Activated naive CD4-positive, alpha-beta T cell (primary cell): ENCODE measurements at regions not wholly inside any gene's neighbourhood (a gene's known extent, or its start where the extent isn't known, plus 50 kb on each side); places are given as distances from the start of the nearest gene placed in this dataset.
"Not testable (repeated sequence)": the region's sequence is repeated elsewhere in the genome, so short reads cannot be mapped to it uniquely, and the experiment has no call there.

Source experiments
- DNase-seq, 4 experiments: peaks; one replicate each; lab custom pipeline; 2025; lab: John Stamatoyannopoulos, UW

GRCh38 chr6:28585335-28585734 is 59.7 kb downstream of the GPX5 start:
- no peak for DNase-seq

DNA sequence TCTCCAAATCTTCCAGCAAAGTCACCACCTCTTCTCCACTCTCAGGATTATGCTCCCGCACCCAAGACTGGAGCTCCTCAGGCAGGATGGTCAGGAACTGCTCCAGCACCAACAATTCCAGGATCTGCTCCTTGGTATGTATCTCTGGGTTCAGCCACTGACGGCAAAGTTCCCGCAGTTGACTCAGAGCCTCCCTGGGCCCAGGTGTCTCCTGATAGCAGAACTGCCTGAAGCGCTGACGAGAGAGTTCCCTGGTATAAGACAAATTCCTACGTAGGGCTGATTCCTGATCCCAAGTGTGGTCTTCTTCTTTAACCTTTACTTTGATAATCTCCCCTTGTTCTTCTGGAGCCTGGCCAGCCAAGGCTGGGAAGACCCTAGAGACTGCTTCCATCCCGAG is 60.6 kb downstream of the GPX5 start:
- no peak for DNase-seq

DNA sequence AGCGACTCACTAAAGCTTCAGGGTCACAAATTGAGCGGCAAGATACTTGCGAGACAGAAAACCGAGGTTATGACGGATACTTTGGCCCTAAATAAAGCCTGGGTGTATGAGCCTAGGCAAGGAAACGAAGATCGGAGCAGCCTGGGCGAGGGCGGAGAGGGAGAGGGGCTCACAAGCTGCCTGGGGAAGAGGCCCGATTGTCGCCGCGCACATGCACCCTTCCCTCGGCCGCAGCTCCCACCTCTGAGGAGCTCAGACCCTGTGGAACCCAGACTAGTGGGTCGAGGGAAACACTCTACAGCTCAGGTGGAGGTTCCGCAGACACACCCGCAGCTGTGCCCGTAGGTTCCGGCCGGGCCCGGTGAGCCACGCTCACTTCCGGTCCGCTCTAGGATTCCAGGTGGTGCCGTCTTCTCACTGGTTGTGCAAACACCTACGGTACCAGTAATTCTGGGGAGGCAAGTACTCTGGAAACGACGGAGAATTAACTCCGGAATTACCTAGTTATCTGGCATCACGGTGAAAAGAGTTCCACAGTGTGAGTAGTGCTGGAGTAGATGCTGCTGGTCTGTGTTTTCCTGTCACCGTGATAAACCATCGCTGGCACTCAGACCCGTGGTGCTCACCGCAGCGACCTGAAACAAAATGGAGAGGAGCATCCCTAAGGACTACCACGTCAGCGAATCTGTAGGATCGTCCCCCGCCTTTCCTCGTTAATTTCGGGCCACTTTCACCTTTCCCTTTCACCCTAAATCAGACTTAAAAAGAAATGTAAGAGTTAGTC is 61.5 kb downstream of the GPX5 start:
- peak in 3 of 4 experiments; percentile 17 to 43 (median 37) for DNase-seq

DNA sequence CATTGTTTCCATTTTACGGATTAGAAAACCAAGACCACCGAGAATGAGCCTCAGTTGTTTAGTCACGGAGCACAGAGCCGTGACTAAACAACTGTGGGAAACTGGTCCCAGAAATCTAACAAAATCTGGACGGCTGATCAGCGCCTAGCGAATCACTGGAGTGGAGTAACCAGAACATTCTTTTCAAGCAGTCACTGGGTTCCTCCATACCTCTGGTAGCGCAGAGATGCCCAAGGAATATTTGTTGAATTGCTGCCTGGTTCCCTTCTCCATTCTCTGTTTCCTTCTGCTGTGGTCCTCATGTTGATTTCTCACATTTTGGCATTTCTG is 62.0 kb downstream of the GPX5 start:
- no peak for DNase-seq

- no peak for DNase-seq
Observed at GRCh38 chr6:28588666-28589065, 63.0 kb downstream of the GPX5 start.

- no peak for DNase-seq
Observed at GRCh38 chr6:28589234-28589956, 63.7 kb downstream of the GPX5 start.

DNA sequence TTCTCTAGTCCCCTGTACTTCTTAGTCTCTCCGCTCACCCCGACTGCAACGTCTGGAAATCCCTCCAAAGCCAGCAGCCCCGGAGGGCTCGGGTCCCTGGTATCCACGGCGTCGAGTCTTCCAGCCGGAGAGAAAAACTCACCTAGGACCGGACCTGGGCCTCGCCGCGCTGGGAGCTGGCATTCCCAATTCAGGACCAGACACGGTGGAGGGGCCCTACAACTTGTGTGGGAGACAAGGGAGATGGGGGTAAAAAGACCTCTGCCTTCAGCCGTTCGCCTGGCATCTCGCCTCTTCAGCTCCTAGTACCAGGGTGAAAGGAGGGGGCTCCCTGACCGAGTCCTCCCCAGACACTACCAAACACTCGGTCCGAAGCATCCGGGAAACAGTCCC is 64.3 kb downstream of the GPX5 start:
- DNase-seq = no peak

DNA sequence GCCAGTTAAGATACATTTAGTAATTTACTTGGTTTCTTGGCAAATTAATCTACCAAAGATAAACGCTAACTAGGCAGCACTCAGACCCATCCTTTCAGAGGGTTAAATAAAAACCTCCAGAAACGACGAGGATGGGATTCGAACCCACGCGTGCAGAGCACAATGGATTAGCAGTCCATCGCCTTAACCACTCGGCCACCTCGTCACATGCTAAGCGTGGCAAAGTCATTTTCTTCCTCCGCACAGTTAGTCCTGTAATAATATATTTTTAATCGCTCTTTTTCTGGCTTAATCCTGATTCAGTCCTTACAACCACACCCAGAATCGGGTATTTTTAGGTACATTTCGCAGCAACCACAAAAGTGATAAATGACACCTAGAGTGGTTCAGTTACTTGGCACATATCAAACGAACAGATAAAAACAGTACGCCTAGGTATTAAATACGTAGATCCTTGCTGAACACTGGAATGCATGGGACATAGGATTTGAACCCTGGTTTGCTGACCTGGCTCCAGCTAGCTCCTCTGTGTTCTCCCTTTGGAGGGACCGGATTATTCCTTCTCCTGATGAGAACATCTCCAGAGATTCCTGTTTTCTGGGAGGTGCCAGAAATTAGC is 71.6 kb downstream of the GPX5 start:
- DNase-seq = no peak

GRCh38 chr6:28597924-28598722 is 72.4 kb downstream of the GPX5 start:
- no peak for DNase-seq

DNA sequence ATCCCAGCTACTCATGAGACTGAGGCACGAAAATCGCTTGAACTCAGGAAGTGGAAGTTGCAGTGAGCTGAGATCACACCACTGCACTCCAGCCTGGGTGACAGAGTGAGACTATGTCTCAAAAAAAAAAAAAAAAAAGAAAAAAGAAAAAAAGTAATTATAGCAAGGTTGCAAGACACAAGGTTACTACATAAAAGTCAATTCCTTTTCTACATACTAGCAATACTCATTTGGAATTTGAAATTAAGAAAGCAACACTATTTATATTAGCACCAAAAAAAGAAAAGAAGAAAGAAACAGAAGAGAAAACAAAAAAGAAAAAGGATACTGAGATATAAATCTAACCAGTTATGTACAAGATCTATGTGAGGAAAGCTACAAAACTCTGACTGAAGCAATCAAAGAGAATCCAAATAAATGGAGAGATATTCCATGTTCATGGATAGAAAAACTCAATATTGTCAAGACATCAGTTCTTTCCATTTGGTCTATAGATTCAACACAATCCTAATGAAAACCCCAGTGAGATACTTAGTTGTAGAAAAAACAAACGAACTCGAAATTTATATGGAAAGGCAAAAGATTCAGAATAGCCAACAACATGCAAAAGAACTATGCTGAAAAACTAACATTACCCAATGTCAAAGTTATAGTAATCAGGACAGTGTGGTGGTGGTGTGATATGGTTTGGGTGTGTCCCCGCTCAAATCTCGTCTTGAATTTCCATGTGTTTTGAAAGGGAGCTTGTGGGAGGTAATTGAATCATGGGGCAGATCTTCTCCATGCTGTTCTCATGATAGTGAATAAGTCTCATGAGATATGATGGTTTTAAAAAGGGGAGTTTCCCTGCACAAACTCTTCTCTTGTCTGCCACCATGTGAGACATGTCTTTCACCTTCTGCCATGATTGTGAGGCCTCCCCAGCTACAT is 73.3 kb downstream of the GPX5 start:
- DNase-seq = no peak

- no peak for DNase-seq
Observed at GRCh38 chr6:28600245-28600644, 74.6 kb downstream of the GPX5 start.

DNA sequence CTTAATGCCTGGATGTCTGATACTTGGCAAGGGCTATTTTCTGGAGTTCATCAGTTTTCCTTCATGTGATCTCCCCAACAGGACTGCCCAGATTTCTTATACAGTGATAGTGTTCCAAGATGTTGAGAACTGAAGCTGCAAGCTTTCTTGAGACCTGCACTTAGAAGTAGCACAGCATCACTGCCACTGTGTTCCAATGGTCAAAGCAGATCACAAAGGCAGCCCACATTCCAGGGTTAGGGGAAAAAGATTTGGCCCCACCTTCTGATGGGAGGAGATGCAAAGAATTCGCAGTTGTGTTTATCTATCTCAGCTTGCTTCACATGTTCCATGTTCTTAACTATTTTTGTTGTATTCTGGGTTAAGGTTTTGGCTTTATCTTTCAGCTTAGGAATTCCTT is 78.2 kb downstream of the GPX5 start:
- no peak for DNase-seq

DNA sequence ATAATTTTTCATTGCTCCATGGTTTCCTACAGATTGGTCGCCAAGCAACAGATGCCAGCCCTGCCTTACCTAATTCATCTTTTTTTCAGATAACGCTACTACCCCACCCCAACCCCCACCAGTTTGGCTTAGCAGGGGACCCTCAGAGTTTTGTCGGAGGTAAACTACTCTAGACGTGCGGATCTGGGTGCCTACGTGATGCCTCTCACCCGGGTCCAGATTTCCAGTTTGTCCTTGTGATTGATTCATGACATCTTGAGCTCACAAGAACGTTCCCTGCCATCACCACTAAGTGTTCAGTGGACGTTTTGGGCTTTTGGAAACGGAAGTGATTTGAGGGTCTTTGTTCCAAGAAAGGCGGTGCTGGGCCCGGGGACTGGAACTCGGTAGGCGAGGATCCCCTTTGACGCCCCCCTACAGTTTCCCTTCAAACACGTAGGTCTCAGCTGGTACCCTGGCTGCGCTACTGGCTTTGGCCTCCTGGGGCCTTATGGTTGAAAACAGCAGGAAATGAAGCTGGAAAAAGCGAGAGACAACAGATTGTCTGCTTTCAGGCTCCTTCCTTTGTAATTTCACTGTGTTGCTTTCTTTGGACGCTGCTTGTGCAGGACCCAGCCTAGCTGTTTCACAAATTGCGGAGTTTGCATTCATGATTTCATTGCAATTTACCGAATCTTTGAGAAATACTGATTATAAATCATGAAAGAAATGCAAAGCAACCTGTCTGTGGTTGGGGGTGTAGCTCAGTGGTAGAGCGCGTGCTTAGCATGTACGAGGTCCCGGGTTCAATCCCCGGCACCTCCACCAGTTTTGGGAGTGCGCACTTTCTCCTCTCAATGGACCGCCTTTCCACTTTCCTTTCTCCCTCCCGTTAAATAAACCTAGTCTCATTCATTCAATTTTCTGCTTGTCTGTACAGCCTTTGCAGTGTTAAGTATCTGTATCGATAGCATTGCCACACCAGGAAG is 81.0 kb downstream of the GPX5 start:
- no peak for DNase-seq

GRCh38 chr6:28607990-28608389 is 82.3 kb downstream of the GPX5 start:
- no peak for DNase-seq

- DNase-seq = no peak
Observed at GRCh38 chr6:28609672-28610071, 84.0 kb downstream of the GPX5 start.

DNA sequence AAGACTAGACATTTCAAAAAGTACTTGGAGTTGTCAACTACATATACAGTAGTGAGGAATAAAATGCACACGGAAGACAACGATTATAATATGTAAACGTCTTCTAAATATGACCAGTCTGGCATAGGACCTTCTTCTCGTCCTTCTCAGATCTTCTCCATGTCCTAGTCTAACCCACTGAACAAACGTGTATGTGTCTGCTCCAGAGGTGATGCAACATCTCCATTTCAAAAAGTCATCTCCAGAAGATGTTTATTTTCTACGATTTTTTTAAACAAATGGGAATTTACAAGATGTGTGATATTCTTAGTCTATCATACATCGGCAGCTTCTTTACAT is 89.9 kb downstream of the GPX5 start:
- no peak for DNase-seq

DNA sequence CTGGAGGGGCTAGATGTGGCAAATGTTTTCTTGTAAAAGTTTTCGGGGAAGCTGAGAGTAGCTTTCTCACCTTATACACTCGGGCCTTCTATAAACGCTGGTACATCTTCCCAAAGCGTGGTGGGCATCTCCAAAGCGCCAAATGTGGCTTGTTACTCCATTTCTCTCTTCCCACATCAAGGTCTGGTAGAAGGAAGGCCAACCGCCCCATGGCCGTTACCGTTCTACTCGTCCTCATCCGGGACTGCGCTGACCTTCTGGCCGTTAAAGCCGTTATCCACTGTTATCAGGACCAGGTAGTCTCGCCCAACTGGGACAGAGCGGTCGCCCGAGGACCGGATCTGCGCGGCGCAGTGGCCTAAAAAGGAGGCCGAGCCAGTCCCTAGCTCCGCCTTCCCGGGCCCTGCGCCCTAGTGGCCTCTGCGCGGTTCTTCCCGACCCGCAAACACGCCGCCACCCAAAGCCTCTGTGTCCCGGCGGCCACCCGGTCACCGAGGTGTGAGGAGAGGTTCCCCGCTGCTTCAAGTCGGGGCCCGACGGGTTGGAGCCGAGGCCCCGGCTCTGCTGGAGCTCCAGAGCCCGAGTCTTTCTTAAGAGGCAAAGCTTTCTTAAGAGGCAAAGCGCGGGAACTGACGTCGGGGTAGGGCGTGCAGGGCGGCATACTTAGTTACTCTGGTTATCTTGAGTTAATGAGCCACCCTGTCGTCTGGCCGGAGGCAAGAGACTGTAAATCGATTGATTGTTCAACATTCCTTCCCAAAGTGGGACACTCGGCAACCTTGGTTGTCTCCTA is 90.5 kb downstream of the GPX5 start:
- no peak for DNase-seq

- DNase-seq = no peak
Observed at GRCh38 chr6:28618898-28619555, 93.3 kb downstream of the GPX5 start.

- not testable (repeated sequence) for DNase-seq
Observed at GRCh38 chr6:28621268-28621667, 95.6 kb downstream of the GPX5 start.
